ENCODE measurements at regions not wholly inside any gene's neighbourhood (a gene's known extent, or its start where the extent isn't known, plus 50 kb on each side); places are given as distances from the start of the nearest gene placed in this dataset.

DNA sequence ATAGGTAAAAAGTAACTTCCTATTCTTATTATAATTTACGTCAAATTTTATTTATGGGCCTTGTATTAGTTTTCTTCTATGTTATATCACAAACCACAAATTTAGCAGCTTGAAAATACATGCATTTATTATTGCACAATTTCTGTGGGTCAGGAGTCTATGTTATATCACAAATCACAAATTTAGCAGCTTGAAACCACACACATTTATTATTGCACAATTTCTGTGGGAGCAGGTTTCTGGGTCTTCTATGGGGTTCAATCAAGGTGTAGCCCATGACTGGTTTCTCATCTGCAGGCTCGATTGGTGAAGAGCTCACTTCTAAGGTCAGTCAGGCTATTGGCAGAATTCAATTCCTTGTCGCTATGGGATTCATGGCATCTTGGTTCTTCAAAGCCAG, 332.7 kb upstream of the HAND2 start:
- intact Hi-C loops (cut with micrococcal nuclease): no loop called here
- H3K9ac ChIP-seq (ENCODE audit: low read length): no peak overlapping the region
- POLR2A ChIA-PET (ENCODE audit: unreplicated experiment): no interaction called here
- H3K79me2 ChIP-seq (ENCODE audit: low read length): no peaks in the 10 kb centered on the region
- TF ChIP-seq, protein P1, sequence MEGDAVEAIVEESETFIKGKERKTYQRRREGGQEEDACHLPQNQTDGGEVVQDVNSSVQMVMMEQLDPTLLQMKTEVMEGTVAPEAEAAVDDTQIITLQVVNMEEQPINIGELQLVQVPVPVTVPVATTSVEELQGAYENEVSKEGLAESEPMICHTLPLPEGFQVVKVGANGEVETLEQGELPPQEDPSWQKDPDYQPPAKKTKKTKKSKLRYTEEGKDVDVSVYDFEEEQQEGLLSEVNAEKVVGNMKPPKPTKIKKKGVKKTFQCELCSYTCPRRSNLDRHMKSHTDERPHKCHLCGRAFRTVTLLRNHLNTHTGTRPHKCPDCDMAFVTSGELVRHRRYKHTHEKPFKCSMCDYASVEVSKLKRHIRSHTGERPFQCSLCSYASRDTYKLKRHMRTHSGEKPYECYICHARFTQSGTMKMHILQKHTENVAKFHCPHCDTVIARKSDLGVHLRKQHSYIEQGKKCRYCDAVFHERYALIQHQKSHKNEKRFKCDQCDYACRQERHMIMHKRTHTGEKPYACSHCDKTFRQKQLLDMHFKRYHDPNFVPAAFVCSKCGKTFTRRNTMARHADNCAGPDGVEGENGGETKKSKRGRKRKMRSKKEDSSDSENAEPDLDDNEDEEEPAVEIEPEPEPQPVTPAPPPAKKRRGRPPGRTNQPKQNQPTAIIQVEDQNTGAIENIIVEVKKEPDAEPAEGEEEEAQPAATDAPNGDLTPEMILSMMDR (conservative IDR thresholded peaks at IDR 0.05; ENCODE audit: low read depth, low read length): no peak
- TF ChIP-seq EZH2 (IDR thresholded peaks at IDR 0.05; ENCODE audit: low read length, unreplicated experiment) (no peak), EZH2phosphoT487 (IDR thresholded peaks at IDR 0.05; ENCODE audit: borderline replicate concordance, low read length) (no peak)
- no peaks in the 10 kb centered on the region for H4K20me1 ChIP-seq (ENCODE audit: low read length)
- CTCF ChIA-PET: no interaction called here
- no peak overlapping the region for H3K4me3 ChIP-seq (ENCODE audit: low read length)
- H3K9me3 ChIP-seq (ENCODE audit: low read length): no peaks in the 10 kb centered on the region
- H3K27me3 ChIP-seq (ENCODE audit: low read length): peaks cover 2% of the 10 kb centered on the region; the same call in 1 of the 2 replicates
- BruUV-seq (replicated peaks): no TSS peak
- no peaks in the 10 kb centered on the region for H3F3A ChIP-seq (ENCODE audit: low read length, unreplicated experiment)
- H3K36me3 ChIP-seq (ENCODE audit: low read depth, low read length): no peaks in the 10 kb centered on the region
- H3K9me2 ChIP-seq (replicated peaks; ENCODE audit: low read length): no peaks in the 10 kb centered on the region
- H3K27ac ChIP-seq (ENCODE audit: low read length): no peak overlapping the region
- H3K4me2 ChIP-seq (ENCODE audit: low read length): no peak overlapping the region
- ATAC-seq (no peak), DNase-seq (no peak)
- no peak overlapping the region for H2AFZ ChIP-seq (ENCODE audit: low read length)
- no peaks in the 10 kb centered on the region for H3K4me1 ChIP-seq (ENCODE audit: insufficient read depth, low read length)

DNA sequence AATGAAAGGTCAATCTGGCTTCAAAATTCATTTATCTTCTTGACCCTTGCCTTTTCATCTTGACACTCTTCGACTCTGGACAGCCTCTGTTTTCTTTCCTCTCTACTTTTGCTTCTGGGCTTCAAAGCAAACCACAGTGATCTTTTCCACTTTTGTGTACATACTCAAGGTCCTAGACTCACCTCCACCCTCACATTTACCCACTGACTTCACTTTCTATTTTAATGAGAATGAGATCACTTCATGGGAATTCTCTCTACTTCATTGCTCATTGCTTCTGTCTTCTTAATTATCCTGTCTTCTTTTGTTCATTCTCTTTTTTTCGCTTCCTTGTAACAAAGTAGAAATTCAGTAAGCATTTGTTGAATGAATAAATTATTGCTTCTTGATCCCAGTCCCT, 330.1 kb upstream of the HAND2 start:
- CTCF ChIA-PET: no interaction called here

GRCh38 chr4:173859091-173859713, 329.2 kb upstream of the HAND2 start:
- no peak overlapping the region for H3K4me3 ChIP-seq (ENCODE audit: low read length)
- H3K9me3 ChIP-seq (ENCODE audit: low read length): no peaks in the 10 kb centered on the region
- ChIA-PET POLR2A (ENCODE audit: unreplicated experiment) (no interaction called here), CTCF (no interaction called here)
- no peaks in the 10 kb centered on the region for H3F3A ChIP-seq (ENCODE audit: low read length, unreplicated experiment)
- no peaks in the 10 kb centered on the region for H3K4me1 ChIP-seq (ENCODE audit: insufficient read depth, low read length)
- H3K27ac ChIP-seq (ENCODE audit: low read length): no peak overlapping the region
- H3K9ac ChIP-seq (ENCODE audit: low read length): no peak overlapping the region
- no peaks in the 10 kb centered on the region for H3K9me2 ChIP-seq (replicated peaks; ENCODE audit: low read length)
- ATAC-seq (no peak), DNase-seq (no peak)
- no peaks in the 10 kb centered on the region for H3K79me2 ChIP-seq (ENCODE audit: low read length)
- no peaks in the 10 kb centered on the region for H3K36me3 ChIP-seq (ENCODE audit: low read depth, low read length)
- peaks cover 22% of the 10 kb centered on the region for H3K27me3 ChIP-seq (ENCODE audit: low read length)
- no TSS peak for BruUV-seq (replicated peaks)
- H3K4me2 ChIP-seq (ENCODE audit: low read length): no peak overlapping the region
- TF ChIP-seq EZH2phosphoT487 (IDR thresholded peaks at IDR 0.05; ENCODE audit: borderline replicate concordance, low read length) (no peak), EZH2 (IDR thresholded peaks at IDR 0.05; ENCODE audit: low read length, unreplicated experiment) (no peak)
- TF ChIP-seq, protein P1 (conservative IDR thresholded peaks at IDR 0.05; ENCODE audit: low read depth, low read length): no peak
- intact Hi-C loops (cut with micrococcal nuclease): no loop called here
- no peaks in the 10 kb centered on the region for H4K20me1 ChIP-seq (ENCODE audit: low read length)
- H2AFZ ChIP-seq (ENCODE audit: low read length): no peak overlapping the region

More for the DNA sequence above, 330.1 kb upstream of the HAND2 start:
- no peak for ATAC-seq
- intact Hi-C loops (cut with micrococcal nuclease): no loop called here
- no peak for DNase-seq
- H3K4me1 ChIP-seq (ENCODE audit: insufficient read depth, low read length): no peaks in the 10 kb centered on the region
- H3K27me3 ChIP-seq (ENCODE audit: low read length): peaks cover 18% of the 10 kb centered on the region
- no peaks in the 10 kb centered on the region for H3K79me2 ChIP-seq (ENCODE audit: low read length)
- POLR2A ChIA-PET (ENCODE audit: unreplicated experiment): no interaction called here
- no peaks in the 10 kb centered on the region for H4K20me1 ChIP-seq (ENCODE audit: low read length)
- H2AFZ ChIP-seq (ENCODE audit: low read length): no peak overlapping the region
- H3K9ac ChIP-seq (ENCODE audit: low read length): no peak overlapping the region
- no peak overlapping the region for H3K27ac ChIP-seq (ENCODE audit: low read length)
- no peak for TF ChIP-seq EZH2phosphoT487 (IDR thresholded peaks at IDR 0.05; ENCODE audit: borderline replicate concordance, low read length)
- TF ChIP-seq EZH2 (IDR thresholded peaks at IDR 0.05; ENCODE audit: low read length, unreplicated experiment): no peak
- TF ChIP-seq, protein P1 (conservative IDR thresholded peaks at IDR 0.05; ENCODE audit: low read depth, low read length): no peak
- no peak overlapping the region for H3K4me3 ChIP-seq (ENCODE audit: low read length)
- H3F3A ChIP-seq (ENCODE audit: low read length, unreplicated experiment): no peaks in the 10 kb centered on the region
- no peak overlapping the region for H3K4me2 ChIP-seq (ENCODE audit: low read length)
- no peaks in the 10 kb centered on the region for H3K9me2 ChIP-seq (replicated peaks; ENCODE audit: low read length)
- no TSS peak for BruUV-seq (replicated peaks)
- no peaks in the 10 kb centered on the region for H3K9me3 ChIP-seq (ENCODE audit: low read length)
- no peaks in the 10 kb centered on the region for H3K36me3 ChIP-seq (ENCODE audit: low read depth, low read length)

Data from PC-3 (cell line).